ENCODE measurements at regions not wholly inside any gene's neighbourhood (a gene's known extent, or its start where the extent isn't known, plus 50 kb on each side); places are given as distances from the start of the nearest gene placed in this dataset.

GRCh38 chr10:118537623-118538022 is 57.8 kb downstream of the PRLHR start:
- H3K4me3 ChIP-seq (replicated peaks; ENCODE audit: low read depth, low read length) = no peak overlapping the region
- no peak for DNase-seq (ENCODE audit: extremely low read depth, insufficient read length)
- H3K36me3 ChIP-seq (ENCODE audit: control insufficient read depth, insufficient read depth, low read length) = no peaks in the 10 kb centered on the region
- H3K27me3 ChIP-seq (replicated peaks; ENCODE audit: control insufficient read depth, insufficient read depth, low read length) = no peaks in the 10 kb centered on the region
- TF ChIP-seq CTCF (IDR thresholded peaks at IDR 0.05; ENCODE audit: insufficient read depth, low read length, poor library complexity, severe bottlenecking) = no peak

- no peaks in the 10 kb centered on the region for H3K27me3 ChIP-seq (replicated peaks; ENCODE audit: control insufficient read depth, insufficient read depth, low read length)
These were observed 61.3 kb downstream of the PRLHR start for GRCh38 chr10:118534136-118534535.

GRCh38 chr10:118531105-118531852 is 64.2 kb downstream of the PRLHR start:
- no peak overlapping the region for H3K4me3 ChIP-seq (replicated peaks; ENCODE audit: low read depth, low read length)
- H3K27me3 ChIP-seq (replicated peaks; ENCODE audit: control insufficient read depth, insufficient read depth, low read length) = no peaks in the 10 kb centered on the region
- TF ChIP-seq CTCF (IDR thresholded peaks at IDR 0.05; ENCODE audit: insufficient read depth, low read length, poor library complexity, severe bottlenecking) = no peak
- H3K36me3 ChIP-seq (ENCODE audit: control insufficient read depth, insufficient read depth, low read length) = no peaks in the 10 kb centered on the region
- no peak for DNase-seq (ENCODE audit: extremely low read depth, insufficient read length)

More at GRCh38 chr10:118534136-118534535, 61.3 kb downstream of the PRLHR start:
- H3K4me3 ChIP-seq (replicated peaks; ENCODE audit: low read depth, low read length) = no peak overlapping the region
- TF ChIP-seq CTCF (IDR thresholded peaks at IDR 0.05; ENCODE audit: insufficient read depth, low read length, poor library complexity, severe bottlenecking) = no peak
- H3K36me3 ChIP-seq (ENCODE audit: control insufficient read depth, insufficient read depth, low read length) = no peaks in the 10 kb centered on the region
- DNase-seq (ENCODE audit: extremely low read depth, insufficient read length) = no peak

GRCh38 chr10:118528426-118528825 is 67.0 kb downstream of the PRLHR start:
- Histone ChIP-seq H3K27me3 (replicated peaks; ENCODE audit: control insufficient read depth, insufficient read depth, low read length) (no peaks in the 10 kb centered on the region), H3K4me3 (replicated peaks; ENCODE audit: low read depth, low read length) (no peak overlapping the region), H3K36me3 (ENCODE audit: control insufficient read depth, insufficient read depth, low read length) (no peaks in the 10 kb centered on the region)
- TF ChIP-seq CTCF (IDR thresholded peaks at IDR 0.05; ENCODE audit: insufficient read depth, low read length, poor library complexity, severe bottlenecking) = no peak
- DNase-seq (ENCODE audit: extremely low read depth, insufficient read length) = no peak

GRCh38 chr10:118523775-118524174 is 71.7 kb downstream of the PRLHR start:
- no peaks in the 10 kb centered on the region for H3K36me3 ChIP-seq (ENCODE audit: control insufficient read depth, insufficient read depth, low read length)

More at GRCh38 chr10:118523775-118524174, 71.7 kb downstream of the PRLHR start:
- H3K27me3 ChIP-seq (replicated peaks; ENCODE audit: control insufficient read depth, insufficient read depth, low read length) = no peaks in the 10 kb centered on the region
- H3K4me3 ChIP-seq (replicated peaks; ENCODE audit: low read depth, low read length) = no peak overlapping the region
- DNase-seq (ENCODE audit: extremely low read depth, insufficient read length) = no peak
- no peak for TF ChIP-seq CTCF (IDR thresholded peaks at IDR 0.05; ENCODE audit: insufficient read depth, low read length, poor library complexity, severe bottlenecking)
